Mesothelial cell of epicardium (in vitro differentiated cells): ENCODE measurements at regions not wholly inside any gene's neighbourhood (a gene's known extent, or its start where the extent isn't known, plus 50 kb on each side); places are given as distances from the start of the nearest gene placed in this dataset.
"Not testable (repeated sequence)": the region's sequence is repeated elsewhere in the genome, so short reads cannot be mapped to it uniquely, and the experiment has no call there.

Source experiments
- DNase-seq, 2 experiments: peaks; one replicate each; pipeline ENCODE4 v3.0.0; 2021; ENCODE audit warnings: low spot score in 2 of 2; ENCODE audit not compliant: unreplicated experiment in 2 of 2
- H3K27ac Mint-ChIP-seq: 2 replicates; pipeline ENCODE4 v1.8.0; 2021; ENCODE audit warnings: mixed read lengths
- H3K27me3 Mint-ChIP-seq: 2 replicates; pipeline ENCODE4 v1.8.0; 2021; ENCODE audit warnings: low read depth, mixed read lengths
- H3K36me3 Mint-ChIP-seq: 2 replicates; pipeline ENCODE4 v1.8.0; 2021; ENCODE audit warnings: mixed read lengths
- H3K4me1 Mint-ChIP-seq: 2 replicates; pipeline ENCODE4 v1.8.0; 2021; ENCODE audit warnings: mixed read lengths
- H3K4me3 Mint-ChIP-seq: 2 replicates; pipeline ENCODE4 v1.8.0; 2021; ENCODE audit warnings: mild to moderate bottlenecking, moderate library complexity, mixed read lengths
- H3K9me3 Mint-ChIP-seq: 2 replicates; pipeline ENCODE4 v1.8.0; 2021; ENCODE audit warnings: mixed read lengths
- TF ChIP-seq, protein P1 (sequence below): fragments of 200-600 bp; sonication (generic); IDR thresholded peaks from one replicate; pipeline ENCODE4 v1.5.0; 2021; ENCODE audit warnings: antibody characterized with exemption; ENCODE audit not compliant: unreplicated experiment

DNA sequence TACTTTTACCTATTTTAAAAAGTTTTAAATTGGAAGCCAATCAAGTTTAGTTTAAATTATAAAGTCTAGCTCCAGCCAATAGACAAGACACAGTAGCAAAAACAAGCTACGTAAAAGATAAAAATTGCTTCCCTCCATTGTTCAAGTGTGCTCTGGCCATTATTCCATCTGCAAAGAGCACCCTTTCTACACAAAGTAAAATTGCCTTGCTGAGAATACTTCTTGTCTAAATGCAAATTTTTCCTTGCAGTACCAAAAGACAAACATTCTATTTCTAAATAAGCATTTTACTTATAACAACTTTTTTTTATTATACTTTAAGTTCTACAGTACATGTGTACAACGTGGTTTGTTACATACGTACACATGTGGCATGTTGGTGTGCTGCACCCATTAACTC, 75.9 kb upstream of the ZNF746 start:
- no peaks in the 10 kb centered on the region for H3K27me3 Mint-ChIP-seq
- DNase-seq, result no peak
- H3K9me3 Mint-ChIP-seq, result peaks cover 59% of the 10 kb centered on the region
- H3K4me3 Mint-ChIP-seq, result no peak overlapping the region
- no peaks in the 10 kb centered on the region for H3K4me1 Mint-ChIP-seq
- TF ChIP-seq, protein P1, sequence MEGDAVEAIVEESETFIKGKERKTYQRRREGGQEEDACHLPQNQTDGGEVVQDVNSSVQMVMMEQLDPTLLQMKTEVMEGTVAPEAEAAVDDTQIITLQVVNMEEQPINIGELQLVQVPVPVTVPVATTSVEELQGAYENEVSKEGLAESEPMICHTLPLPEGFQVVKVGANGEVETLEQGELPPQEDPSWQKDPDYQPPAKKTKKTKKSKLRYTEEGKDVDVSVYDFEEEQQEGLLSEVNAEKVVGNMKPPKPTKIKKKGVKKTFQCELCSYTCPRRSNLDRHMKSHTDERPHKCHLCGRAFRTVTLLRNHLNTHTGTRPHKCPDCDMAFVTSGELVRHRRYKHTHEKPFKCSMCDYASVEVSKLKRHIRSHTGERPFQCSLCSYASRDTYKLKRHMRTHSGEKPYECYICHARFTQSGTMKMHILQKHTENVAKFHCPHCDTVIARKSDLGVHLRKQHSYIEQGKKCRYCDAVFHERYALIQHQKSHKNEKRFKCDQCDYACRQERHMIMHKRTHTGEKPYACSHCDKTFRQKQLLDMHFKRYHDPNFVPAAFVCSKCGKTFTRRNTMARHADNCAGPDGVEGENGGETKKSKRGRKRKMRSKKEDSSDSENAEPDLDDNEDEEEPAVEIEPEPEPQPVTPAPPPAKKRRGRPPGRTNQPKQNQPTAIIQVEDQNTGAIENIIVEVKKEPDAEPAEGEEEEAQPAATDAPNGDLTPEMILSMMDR, result no peak
- H3K36me3 Mint-ChIP-seq, result peaks cover 69% of the 10 kb centered on the region
- no peak overlapping the region for H3K27ac Mint-ChIP-seq

DNA sequence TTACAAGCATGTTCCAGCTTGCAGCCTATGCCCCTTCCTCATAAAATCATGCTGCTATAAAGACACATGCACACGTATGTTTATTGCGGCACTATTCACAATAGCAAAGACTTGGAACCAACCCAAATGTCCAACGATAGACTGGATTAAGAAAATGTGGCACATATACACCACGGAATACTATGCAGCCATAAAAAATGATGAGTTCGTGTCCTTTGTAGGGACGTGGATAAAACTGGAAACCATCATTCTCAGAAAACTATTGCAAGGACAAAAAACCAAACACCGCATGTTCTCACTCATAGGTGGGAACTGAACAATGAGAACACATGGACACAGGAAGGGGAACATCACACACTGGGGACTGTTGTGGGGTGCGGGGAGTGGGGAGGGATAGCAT, 75.3 kb upstream of the ZNF746 start:
- H3K4me1 Mint-ChIP-seq, H3K27me3 Mint-ChIP-seq, DNase-seq, H3K27ac Mint-ChIP-seq, H3K4me3 Mint-ChIP-seq: not testable (repeated sequence)
- Mint-ChIP-seq H3K36me3 (peaks cover 68% of the 10 kb centered on the region), H3K9me3 (peaks cover 53% of the 10 kb centered on the region)

DNA sequence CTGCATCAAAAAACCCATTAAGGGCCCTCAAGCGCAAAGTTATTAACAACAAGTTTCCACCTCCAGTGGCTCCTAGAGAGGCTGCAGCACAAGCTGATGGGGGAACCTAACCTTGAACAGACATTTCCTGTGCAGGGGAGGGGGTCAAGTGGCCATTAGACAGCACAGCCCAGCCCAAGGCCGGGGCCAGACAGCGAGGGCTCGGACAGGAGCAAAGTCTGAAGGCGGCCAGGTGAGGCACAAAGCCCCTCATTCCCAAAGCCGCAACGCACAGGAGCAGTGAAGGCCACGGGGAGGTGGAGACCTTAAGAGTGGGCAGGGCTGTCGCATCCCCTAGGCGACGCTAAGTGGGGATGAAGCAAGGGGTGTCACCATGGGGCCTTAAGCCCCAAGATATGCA, 73.2 kb upstream of the ZNF746 start:
- peaks cover 36% of the 10 kb centered on the region for H3K9me3 Mint-ChIP-seq
- no peak overlapping the region for H3K27ac Mint-ChIP-seq
- H3K36me3 Mint-ChIP-seq, result peaks cover 66% of the 10 kb centered on the region
- no peak for DNase-seq
- no peaks in the 10 kb centered on the region for H3K27me3 Mint-ChIP-seq
- TF ChIP-seq, protein P1, result no peak
- H3K4me3 Mint-ChIP-seq, result no peak overlapping the region
- no peaks in the 10 kb centered on the region for H3K4me1 Mint-ChIP-seq

DNA sequence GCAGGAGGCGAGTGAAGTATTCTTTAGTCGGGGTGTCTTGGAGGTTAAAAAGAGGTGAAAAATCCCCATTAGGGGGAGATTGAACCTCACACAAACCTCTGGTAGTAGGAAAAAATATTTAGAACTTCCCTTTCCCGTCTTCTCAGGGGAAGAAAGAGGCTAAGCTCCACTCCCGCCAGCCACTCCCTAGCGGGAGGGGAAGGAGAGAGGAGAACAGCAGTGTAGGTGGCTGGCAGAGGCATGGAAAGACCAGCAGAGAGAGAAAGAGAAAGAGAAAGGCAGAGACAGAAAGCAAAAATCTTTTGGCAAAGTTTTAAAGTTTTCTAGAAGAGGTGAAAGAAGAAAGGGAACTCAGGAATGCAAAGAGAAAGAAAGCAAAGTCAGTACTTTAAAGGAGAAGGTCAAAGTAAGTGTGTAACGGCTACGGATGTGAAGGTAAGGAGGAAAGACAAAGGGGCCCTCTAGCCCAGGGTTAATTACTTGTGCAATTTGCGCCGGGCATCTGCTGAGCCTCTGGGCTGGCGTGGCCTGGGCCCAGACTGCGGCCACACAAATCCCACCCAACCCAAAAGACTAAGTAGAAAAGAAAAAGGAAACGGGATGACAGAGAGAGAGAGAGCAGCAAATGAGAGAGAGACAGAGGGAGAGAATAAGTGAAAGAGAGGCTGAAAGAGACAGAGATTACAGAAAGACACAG, 72.3 kb upstream of the ZNF746 start:
- Mint-ChIP-seq H3K27ac (no peak overlapping the region), H3K4me1 (no peaks in the 10 kb centered on the region), H3K9me3 (peaks cover 35% of the 10 kb centered on the region), H3K4me3 (no peak overlapping the region), H3K27me3 (no peaks in the 10 kb centered on the region), H3K36me3 (peaks cover 70% of the 10 kb centered on the region)
- TF ChIP-seq, protein P1, result no peak
- DNase-seq, result no peak

DNA sequence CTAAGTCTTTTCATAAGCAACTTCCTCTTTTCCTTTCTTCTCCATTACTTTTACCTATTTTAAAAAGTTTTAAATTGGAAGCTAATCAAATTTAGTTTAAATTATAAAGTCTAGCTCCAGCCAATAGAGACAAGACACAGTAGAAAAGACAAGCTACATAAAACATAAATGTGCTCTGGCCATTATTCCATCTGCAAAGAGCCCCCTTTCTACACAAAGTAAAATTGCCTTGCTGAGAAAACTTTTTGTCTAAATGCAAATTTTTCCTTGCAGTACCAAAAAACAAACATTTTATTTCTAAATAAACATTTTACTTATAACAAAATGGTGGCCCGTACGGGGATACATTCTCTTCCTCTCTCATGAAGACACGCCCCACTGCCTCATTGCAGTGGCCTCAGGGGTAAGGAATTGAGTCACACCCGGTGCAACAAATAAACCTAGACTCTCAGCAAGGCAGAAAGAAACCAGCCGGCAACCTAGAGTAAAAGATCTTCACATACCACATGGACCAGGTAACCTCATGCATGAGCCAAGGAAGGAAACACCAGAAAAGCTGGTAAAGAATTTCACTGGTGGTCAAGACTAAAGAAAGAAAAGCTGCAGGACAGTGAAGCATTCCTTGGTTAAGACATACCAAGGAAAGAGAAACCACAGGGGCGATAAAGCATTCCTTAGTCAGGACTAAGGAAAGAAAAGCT, 71.6 kb upstream of the ZNF746 start:
- no peak overlapping the region for H3K27ac Mint-ChIP-seq
- H3K27me3 Mint-ChIP-seq, result no peaks in the 10 kb centered on the region
- TF ChIP-seq, protein P1, result no peak
- peaks cover 70% of the 10 kb centered on the region for H3K36me3 Mint-ChIP-seq
- no peak overlapping the region for H3K4me3 Mint-ChIP-seq
- peaks cover 37% of the 10 kb centered on the region for H3K9me3 Mint-ChIP-seq
- no peaks in the 10 kb centered on the region for H3K4me1 Mint-ChIP-seq
- DNase-seq, result no peak

DNA sequence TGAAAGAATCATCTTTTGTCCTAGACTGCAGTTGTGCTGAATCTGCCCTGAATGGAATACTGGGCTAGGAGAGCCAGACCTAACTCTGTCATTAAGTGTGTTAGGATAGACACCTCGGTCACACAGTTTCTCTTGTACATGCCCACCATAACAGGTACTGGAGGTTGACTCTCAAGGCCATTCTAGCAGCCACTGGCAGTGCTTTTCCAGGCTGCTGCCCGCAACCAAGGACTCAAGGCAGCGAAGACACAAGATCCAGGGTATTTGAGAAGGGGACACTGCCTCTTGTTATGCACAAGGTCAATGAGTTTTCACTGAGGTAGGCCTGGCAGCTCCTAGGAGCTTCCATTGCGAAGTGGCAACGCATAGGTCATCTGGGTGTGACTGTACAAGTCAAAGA, 70.6 kb upstream of the ZNF746 start:
- Mint-ChIP-seq H3K27ac (no peak overlapping the region), H3K36me3 (peaks cover 73% of the 10 kb centered on the region), H3K27me3 (no peaks in the 10 kb centered on the region), H3K4me1 (no peaks in the 10 kb centered on the region), H3K9me3 (peaks cover 38% of the 10 kb centered on the region), H3K4me3 (no peak overlapping the region)
- TF ChIP-seq, protein P1, result no peak
- DNase-seq, result no peak
